Endothelial cell of umbilical vein (primary cell): ENCODE measurements at regions not wholly inside any gene's neighbourhood (a gene's known extent, or its start where the extent isn't known, plus 50 kb on each side); places are given as distances from the start of the nearest gene placed in this dataset.

Experiments
- BruUV-seq: library from RNA; stranded (reverse); fragments of 400-500 nt; replicated peaks from 2 replicates; lab custom pipeline; 2021; lab: Mats Ljungman, UMichigan
- CTCF ChIA-PET: fragments of 300-600, 350-600 bp; sonication (Branson Sonifier 250); formaldehyde crosslinking; loops from one replicate; lab custom pipeline; 2021; ENCODE audit warnings: antibody characterized with exemption, inconsistent platforms; lab: Charles Lee
- POLR2A ChIA-PET: fragments of 300-600, 350-600 bp; sonication (Branson Sonifier 250); formaldehyde crosslinking; loops from one replicate; lab custom pipeline; 2021; ENCODE audit warnings: antibody characterized with exemption, inconsistent platforms; lab: Charles Lee
- DNase-seq: peaks from one replicate; pipeline ENCODE4 v3.0.0-alpha.2; 2011; ENCODE audit warnings: low read depth, low spot score
- FAIRE-seq: peaks from 2 replicates; lab custom pipeline; 2011; peaks lifted over from hg19 to GRCh38; lab: Jason Lieb, UNC
- H2AFZ ChIP-seq: 2 replicates; pipeline ENCODE4 v1.6.0; 2012; ENCODE audit warnings: low read depth, low read length, control low read depth, inconsistent platforms
- H3K27ac ChIP-seq: 2 replicates; pipeline ENCODE4 v1.5.1; 2011; ENCODE audit warnings: low read depth, mild to moderate bottlenecking, control low read depth, low read length, moderate library complexity; ENCODE audit not compliant: insufficient read depth
- H3K27me3 ChIP-seq, 2 experiments: 2 replicates each; pipeline versions ENCODE4 v1.6.0 to v1.6.1; 2011; ENCODE audit warnings: low read length in 2 of 2, mixed read lengths in 1 of 2; ENCODE audit not compliant: control insufficient read depth in 2 of 2, insufficient read depth in 2 of 2
- H3K36me3 ChIP-seq, 2 experiments: 2 replicates in 1 of 2; 3 replicates in 1 of 2; pipeline ENCODE4 v1.5.1; 2011; ENCODE audit warnings: low read length in 2 of 2, mild to moderate bottlenecking in 1 of 2, moderate library complexity in 1 of 2; ENCODE audit not compliant: control insufficient read depth in 2 of 2, insufficient read depth in 2 of 2; ENCODE audit errors: extremely low read depth in 1 of 2
- H3K4me1 ChIP-seq: 3 replicates; pipeline ENCODE4 v1.5.1; 2011; ENCODE audit warnings: mild to moderate bottlenecking, low read length; ENCODE audit not compliant: control insufficient read depth, insufficient read depth; ENCODE audit errors: extremely low read depth
- H3K4me2 ChIP-seq: 2 replicates; pipeline ENCODE4 v1.6.1; 2011; ENCODE audit warnings: low read length, control low read depth, mixed read lengths; ENCODE audit not compliant: insufficient read depth
- H3K4me3 ChIP-seq, 3 experiments: fragments of 200-600 bp in 1 of 3; sonication (generic), shearing (Covaris generic) in 1 of 3; replicated peaks in 1 of 3; 2 replicates each; pipeline ENCODE4 v1.5.1; 2011 to 2016; ENCODE audit warnings: control low read depth in 3 of 3, low read length in 3 of 3, mild to moderate bottlenecking in 2 of 3, inconsistent platforms in 1 of 3, low read depth in 1 of 3, moderate library complexity in 1 of 3; ENCODE audit not compliant: insufficient read depth in 1 of 3
- H3K79me2 ChIP-seq: 2 replicates; pipeline ENCODE4 v1.6.0; 2012; ENCODE audit warnings: low read length, inconsistent platforms; ENCODE audit not compliant: control insufficient read depth, insufficient read depth
- H3K9ac ChIP-seq: replicated peaks from 2 replicates; pipeline ENCODE3; 2011; ENCODE audit warnings: low read length, control low read depth; ENCODE audit not compliant: insufficient read depth; ENCODE audit errors: extremely low read depth
- H3K9me1 ChIP-seq: replicated peaks from 3 replicates; pipeline ENCODE4 v1.6.0; 2011; ENCODE audit warnings: mild to moderate bottlenecking, low read length; ENCODE audit not compliant: control insufficient read depth, insufficient read depth; ENCODE audit errors: extremely low read depth
- H3K9me3 ChIP-seq: replicated peaks from 2 replicates; pipeline ENCODE4 v1.5.1; 2012; ENCODE audit warnings: low read length, inconsistent platforms; ENCODE audit not compliant: control insufficient read depth, insufficient read depth
- H4K20me1 ChIP-seq: replicated peaks from 2 replicates; pipeline ENCODE3; 2011; ENCODE audit warnings: mild to moderate bottlenecking, low read length; ENCODE audit not compliant: control insufficient read depth, insufficient read depth; ENCODE audit errors: extremely low read depth
- EZH2 ChIP-seq: IDR thresholded peaks from 2 replicates; pipeline ENCODE4 v1.6.1; 2012; ENCODE audit warnings: borderline replicate concordance, low read depth, mild to moderate bottlenecking, moderate library complexity, low read length, inconsistent platforms; ENCODE audit not compliant: severe bottlenecking
- FOS ChIP-seq: IDR thresholded peaks from 2 replicates; pipeline ENCODE4 v1.6.1; 2011; ENCODE audit warnings: mild to moderate bottlenecking, low read length, moderate library complexity, borderline replicate concordance; ENCODE audit not compliant: insufficient read depth
- GATA2 ChIP-seq: IDR thresholded peaks from 2 replicates; pipeline ENCODE4 v1.7.0; 2011; ENCODE audit warnings: low read depth, mild to moderate bottlenecking, moderate library complexity, mixed read lengths, low read length; ENCODE audit not compliant: insufficient read length, insufficient read depth
- MAX ChIP-seq: IDR thresholded peaks from 2 replicates; pipeline ENCODE4 v1.6.1; 2011; ENCODE audit not compliant: insufficient read depth, insufficient read length
- MYC ChIP-seq: IDR thresholded peaks from one replicate; pipeline ENCODE4 v1.6.1; 2011; ENCODE audit warnings: mild to moderate bottlenecking, low read depth, low read length
- POLR2AphosphoS5 ChIP-seq: IDR thresholded peaks from 2 replicates; pipeline ENCODE4 v1.6.1; 2012; ENCODE audit warnings: low read depth, mild to moderate bottlenecking, control low read depth, low read length, moderate library complexity; ENCODE audit not compliant: insufficient read depth
- dilution Hi-C: fragments of 300-500 bp; cut with MboI; formaldehyde crosslinking; loops from one replicate; pipeline ENCODE4 v1.15.0; 2019; ENCODE audit warnings: low sequenced_read_pairs; ENCODE audit not compliant: extremely low pct_ligation_motif_present
- intact Hi-C: fragments of 100-400 bp; cut with micrococcal nuclease; formaldehyde crosslinking; loops from one replicate; pipeline ENCODE4 v1.10.0; 2022

GRCh38 chr9:17011880-17012279 is 123.0 kb upstream of the CNTLN start:
- Histone ChIP-seq H3K27ac (no peak overlapping the region), H2AFZ (no peak overlapping the region), H3K4me1 (no peaks in the 10 kb centered on the region), H3K9ac (no peak overlapping the region), H3K79me2 (no peaks in the 10 kb centered on the region), H3K36me3 (no peaks in the 10 kb centered on the region), H3K4me3 (no peak overlapping the region), H3K9me3 (no peaks in the 10 kb centered on the region), H4K20me1 (no peaks in the 10 kb centered on the region), H3K4me2 (no peak overlapping the region), H3K9me1 (no peaks in the 10 kb centered on the region), H3K27me3 (peaks cover 0 to 2% of the 10 kb centered on the region in 2 experiments)
- BruUV-seq = no TSS peak
- intact Hi-C loops (no loop called here), dilution Hi-C loops (no loop called here)
- ChIA-PET CTCF (no interaction called here), POLR2A (no interaction called here)
- FAIRE-seq = no peak
- DNase-seq = no peak
- TF ChIP-seq GATA2 (no peak), EZH2 (no peak), FOS (no peak), MAX (no peak), MYC (no peak)

- Histone ChIP-seq H2AFZ (no peak overlapping the region), H3K9ac (no peak overlapping the region), H3K4me1 (no peaks in the 10 kb centered on the region), H3K79me2 (no peaks in the 10 kb centered on the region), H3K36me3 (no peaks in the 10 kb centered on the region), H3K9me3 (no peaks in the 10 kb centered on the region), H3K4me2 (no peak overlapping the region), H3K9me1 (no peaks in the 10 kb centered on the region), H3K27me3 (peaks cover 0 to 2% of the 10 kb centered on the region in 2 experiments), H3K27ac (no peak overlapping the region), H3K4me3 (no peak overlapping the region), H4K20me1 (no peaks in the 10 kb centered on the region)
- intact Hi-C loops = no loop called here
- no peak for TF ChIP-seq MYC
- no peak for TF ChIP-seq POLR2AphosphoS5
- BruUV-seq = no TSS peak
- no peak for FAIRE-seq
- dilution Hi-C loops = no loop called here
- DNase-seq = no peak
- ChIA-PET CTCF (no interaction called here), POLR2A (no interaction called here)
Observed at GRCh38 chr9:17009071-17009470, 125.8 kb upstream of the CNTLN start.
